GM18909 (cell line): ENCODE measurements at regions not wholly inside any gene's neighbourhood (a gene's known extent, or its start where the extent isn't known, plus 50 kb on each side); places are given as distances from the start of the nearest gene placed in this dataset.

Experiments
- ATAC-seq: cut with Tn5 transposase; IDR thresholded peaks from one replicate; pipeline ENCODE4 v1.9.1; 2021; ENCODE audit warnings: mild to moderate bottlenecking; ENCODE audit not compliant: unreplicated experiment, poor library complexity

- no peak for ATAC-seq
Observed at GRCh38 chr20:23282546-23282945, 68.0 kb upstream of the NXT1 start.

GRCh38 chr20:23282111-23282510 is 68.5 kb upstream of the NXT1 start:
- ATAC-seq = no peak

- no peak for ATAC-seq
Observed at GRCh38 chr20:23279836-23280235, 70.8 kb upstream of the NXT1 start.

- ATAC-seq = no peak
Observed at GRCh38 chr20:23278172-23278571, 72.4 kb upstream of the NXT1 start.

- no peak for ATAC-seq
Observed at GRCh38 chr20:23277316-23277715, 73.3 kb upstream of the NXT1 start.

DNA sequence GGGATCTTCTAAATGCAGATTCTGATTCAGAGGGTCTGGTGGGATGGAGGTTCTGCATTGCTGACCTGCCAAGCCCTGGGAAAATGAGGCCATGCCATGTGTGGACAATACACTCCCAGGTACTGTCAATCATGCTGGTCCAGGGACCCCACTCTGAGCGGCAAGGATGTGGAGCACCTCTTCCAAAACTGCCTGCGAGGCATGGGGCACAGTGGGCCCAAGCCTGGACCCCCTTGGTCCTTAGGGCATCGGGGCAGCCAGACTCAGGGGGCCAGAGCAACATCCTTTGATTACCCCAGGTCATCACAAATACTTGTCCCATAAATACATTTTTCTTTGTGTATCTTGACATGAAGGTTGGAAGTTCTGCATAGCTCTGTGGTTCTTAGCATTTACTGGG is 76.8 kb upstream of the NXT1 start:
- ATAC-seq = no peak

DNA sequence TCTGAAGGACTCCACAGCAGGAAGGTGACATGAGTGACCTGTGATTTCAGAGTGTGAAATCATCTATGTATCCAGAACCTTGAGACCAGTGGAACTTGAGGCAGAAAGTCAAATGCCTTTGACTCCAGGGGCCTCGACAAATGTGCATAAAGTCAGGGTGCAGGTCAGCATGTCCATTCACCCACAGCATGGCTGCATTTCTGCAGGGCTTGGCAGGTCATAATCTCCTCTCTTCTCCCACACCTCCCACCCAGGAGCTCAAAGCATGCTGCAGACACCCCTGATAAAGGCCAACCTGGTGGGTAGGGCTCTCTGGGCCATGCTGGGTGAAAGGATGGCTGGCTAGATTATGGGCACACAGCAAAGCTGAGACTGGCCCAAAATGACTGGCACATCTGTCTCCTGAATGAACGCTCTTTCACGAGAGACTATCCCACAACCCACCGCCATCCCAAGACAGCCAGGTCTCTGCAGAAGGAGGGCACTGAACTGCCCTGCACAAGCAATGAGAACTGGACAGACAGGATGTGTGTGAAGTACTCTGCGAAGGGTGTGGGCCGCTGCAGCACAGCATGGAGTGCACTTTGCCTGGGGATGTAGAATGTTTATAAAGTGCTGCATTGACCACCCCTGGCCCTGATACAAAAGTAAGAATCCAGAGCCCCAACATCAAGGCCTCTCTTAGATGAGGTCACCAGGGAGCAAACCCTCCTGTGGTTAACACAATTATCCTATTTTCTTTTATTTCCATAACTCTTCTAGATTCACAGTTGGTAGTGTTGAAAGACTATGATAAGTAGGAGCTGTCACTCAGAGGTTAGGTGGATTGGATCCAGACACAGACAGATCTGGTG is 78.2 kb upstream of the NXT1 start:
- ATAC-seq = no peak

DNA sequence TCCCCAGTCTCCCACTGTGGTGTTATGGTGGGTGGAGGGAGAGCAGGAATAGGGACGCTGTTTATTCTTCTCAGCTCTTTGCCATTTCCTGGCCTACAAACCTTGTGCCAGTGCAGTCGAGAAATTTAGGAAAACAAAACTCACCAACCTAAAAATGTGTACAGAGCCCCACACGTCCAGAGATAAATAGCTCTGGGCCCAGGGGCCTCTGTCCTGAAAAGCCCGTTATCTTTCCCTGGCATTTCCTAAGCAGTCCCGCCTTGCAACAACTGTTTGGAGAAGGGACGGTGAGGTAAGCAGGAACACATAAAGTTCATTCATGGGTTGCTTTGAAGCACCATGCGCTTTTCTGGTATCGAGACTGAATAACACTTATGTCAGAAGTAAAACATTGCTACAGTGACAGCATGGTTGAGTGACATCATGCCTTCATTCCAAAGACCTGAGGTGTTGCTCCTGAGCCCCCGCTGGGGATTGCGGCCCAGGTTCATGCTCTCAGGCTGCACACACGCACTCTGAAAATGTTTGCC is 80.1 kb upstream of the NXT1 start:
- no peak for ATAC-seq

DNA sequence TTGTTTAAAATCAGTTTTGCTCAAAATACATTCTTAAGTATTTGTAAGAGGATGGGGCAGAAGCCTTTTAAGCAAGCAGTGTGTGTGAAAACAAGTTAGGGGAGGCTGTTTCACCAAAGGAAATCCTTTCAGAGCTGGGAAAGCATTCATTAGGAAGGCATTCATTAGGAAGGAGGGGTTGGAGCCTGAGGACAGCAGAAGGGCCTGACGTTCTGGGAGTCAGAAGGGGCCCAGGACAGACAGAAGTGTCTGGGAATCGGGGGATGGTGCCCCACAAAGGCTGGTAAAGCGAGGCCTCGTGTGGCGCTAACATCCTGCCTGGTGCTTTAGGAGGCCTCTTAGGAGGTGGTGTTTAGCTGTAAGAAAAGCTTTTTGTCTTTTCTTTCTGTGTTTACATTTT is 80.6 kb upstream of the NXT1 start:
- no peak for ATAC-seq

- no peak for ATAC-seq
Observed at GRCh38 chr20:23268792-23269354, 81.7 kb upstream of the NXT1 start.

DNA sequence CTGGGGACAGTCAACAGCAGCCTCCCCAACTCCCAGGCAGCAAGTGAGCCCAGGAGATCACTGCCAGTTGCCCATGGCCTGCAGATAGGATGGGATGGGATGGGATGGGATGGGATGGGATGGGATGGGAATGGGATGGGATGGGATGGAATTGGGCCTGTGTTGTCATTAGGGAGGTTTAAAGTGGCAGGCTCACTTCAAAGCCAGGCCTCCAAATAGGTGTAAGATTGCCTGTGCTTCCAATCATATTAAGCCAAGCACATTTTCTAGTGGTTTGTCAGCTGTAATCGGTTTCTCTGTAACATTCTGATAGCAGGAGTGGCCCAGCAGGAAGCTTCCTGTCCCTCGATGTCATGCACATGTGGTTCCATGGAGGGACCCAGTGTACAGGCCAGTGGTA is 82.7 kb upstream of the NXT1 start:
- no peak for ATAC-seq

- no peak for ATAC-seq
Observed at GRCh38 chr20:23266530-23267398, 83.8 kb upstream of the NXT1 start.

- ATAC-seq = no peak
Observed at GRCh38 chr20:23265226-23265625, 85.4 kb upstream of the NXT1 start.

- ATAC-seq = no peak
Observed at GRCh38 chr20:23264545-23264944, 86.0 kb upstream of the NXT1 start.

DNA sequence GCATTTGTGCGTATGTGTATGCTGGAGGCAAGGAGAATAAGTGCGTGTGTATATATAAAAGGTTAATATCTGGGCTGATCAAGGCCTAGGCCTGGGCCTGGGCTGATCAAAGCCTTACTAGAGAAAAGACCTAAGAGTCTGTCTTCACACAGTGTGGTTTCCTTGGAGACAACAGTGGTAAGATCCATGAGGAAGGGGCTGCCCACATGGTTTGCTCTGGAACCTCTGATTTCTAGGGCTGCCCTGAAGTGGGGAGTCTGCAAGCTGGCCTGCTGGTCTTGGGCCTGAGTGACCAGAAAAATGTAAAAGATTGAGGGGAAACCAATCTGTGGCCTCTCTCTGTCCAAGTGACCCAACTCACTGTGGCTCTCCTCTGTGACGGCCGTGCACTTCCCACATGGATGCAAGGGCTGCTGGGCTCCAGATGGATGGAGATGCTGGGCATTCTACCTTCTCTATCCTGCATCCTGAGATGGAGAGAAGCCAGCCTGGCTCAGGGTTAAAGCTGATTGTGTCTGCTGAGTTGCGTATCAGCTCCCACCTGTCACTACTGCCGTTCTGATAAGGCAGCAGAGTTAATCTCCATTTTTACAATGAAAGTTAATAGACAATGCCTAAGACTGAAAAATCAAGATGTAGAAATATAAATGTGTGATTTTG is 90.3 kb upstream of the NXT1 start:
- ATAC-seq = no peak

DNA sequence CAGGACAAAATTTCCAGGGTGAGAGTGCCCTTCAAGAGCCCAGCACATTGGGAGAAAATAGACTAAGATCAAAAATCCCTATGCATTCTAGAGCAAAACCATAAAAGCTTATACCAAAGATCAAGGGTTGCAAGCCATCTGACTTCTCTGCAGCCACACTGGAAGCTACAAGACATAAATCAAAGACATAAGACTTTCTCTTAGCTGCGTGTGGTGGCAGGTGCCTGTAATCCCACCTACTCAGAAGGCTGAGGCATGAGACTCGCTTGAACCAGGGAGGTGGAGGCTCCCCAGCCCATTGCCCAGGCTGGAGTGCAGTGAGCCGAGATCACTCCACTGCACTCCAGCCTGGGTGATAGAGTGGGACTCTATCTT is 91.9 kb upstream of the NXT1 start:
- no peak for ATAC-seq

DNA sequence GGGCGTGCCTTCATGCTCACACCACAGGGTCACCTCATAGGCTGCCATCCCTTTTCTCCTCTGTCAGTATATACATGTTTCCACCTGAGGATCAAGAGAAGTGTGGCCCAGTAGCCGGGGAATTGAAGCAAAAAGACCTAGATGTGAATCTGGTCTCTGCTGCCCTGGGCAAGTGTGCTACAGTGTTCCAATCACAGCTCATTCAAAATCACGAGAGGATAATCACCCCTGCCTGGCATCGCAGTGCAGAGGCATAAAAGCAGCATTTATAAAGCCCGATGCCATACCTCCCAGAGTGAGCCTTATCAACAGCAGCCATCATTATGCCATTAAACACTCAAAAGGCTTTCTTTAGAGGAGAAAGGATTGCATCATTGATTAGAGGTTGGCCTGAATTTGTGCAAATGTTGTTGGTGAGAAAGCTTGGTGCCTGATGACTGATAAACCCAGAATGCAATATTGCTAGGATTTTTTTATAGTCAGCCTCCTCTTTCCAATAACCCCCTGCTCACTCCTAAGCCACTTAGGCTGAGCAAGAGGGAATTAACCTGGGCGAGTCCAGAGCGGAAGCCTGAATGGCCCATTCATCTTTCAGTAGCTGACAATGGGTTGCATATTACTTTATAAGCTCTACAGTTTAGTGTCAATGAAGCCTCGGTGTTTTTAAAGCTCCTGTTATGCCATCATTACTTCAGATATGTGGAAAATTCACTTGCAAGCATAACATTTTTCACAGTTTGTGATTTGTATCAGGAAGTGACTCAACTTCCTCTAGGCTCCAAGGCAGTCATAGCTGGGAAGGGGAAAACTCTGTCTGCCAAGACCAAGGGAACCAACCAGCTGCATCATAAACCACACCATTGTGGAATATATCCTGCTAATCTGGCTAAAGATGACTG is 92.5 kb upstream of the NXT1 start:
- no peak for ATAC-seq

DNA sequence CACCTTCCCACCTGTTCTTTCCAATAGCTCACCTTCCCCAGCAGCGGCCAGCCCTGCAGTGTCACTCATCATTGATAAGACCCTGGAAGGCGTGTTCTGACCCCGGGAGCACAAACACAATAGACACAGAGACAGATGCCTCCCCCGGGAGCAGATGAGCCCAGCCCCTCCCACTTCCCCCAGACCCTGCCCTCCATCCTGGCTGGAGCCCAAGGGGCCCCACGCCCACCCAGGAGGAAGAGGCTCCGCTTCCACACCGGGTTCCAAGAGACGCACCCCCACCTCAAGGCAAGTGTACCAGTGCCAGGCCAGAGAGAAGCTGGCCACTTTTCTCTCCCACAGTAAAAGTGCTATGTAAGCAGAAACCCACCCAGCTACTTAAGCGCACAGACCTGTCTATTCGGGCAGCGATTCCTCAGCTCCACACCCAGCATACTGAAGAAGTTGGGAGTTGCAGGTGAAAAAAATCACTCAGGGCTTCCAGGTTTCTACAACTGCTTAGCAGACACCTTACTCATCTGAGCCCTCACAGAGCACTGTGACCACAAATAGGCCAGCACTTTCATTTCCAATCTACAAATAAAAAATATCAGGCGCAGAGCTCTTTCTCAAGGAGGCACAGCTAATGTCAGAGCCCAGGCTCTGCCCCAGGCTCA is 93.4 kb upstream of the NXT1 start:
- ATAC-seq = no peak
